NCI-H1436 (cell line): ENCODE measurements at regions not wholly inside any gene's neighbourhood (a gene's known extent, or its start where the extent isn't known, plus 50 kb on each side); places are given as distances from the start of the nearest gene placed in this dataset.

ENCODE experiments used
- DNase-seq: peaks from one replicate; lab custom pipeline; 2025; lab: John Stamatoyannopoulos, UW

- no peak for DNase-seq
Observed at GRCh38 chr6:170177772-170178560, 112.9 kb downstream of the DLL1 start.

- peak; percentile 46 for DNase-seq
Observed at GRCh38 chr6:170176898-170177771, 113.7 kb downstream of the DLL1 start.

- DNase-seq = peak; percentile 46
Observed at GRCh38 chr6:170176136-170176897, 114.6 kb downstream of the DLL1 start.

- DNase-seq = no peak
Observed at GRCh38 chr6:170175644-170176135, 115.2 kb downstream of the DLL1 start.

GRCh38 chr6:170174771-170175643, 115.9 kb downstream of the DLL1 start:
- DNase-seq = no peak

GRCh38 chr6:170174124-170174770, 116.6 kb downstream of the DLL1 start:
- DNase-seq = no peak

GRCh38 chr6:170173335-170173881, 117.5 kb downstream of the DLL1 start:
- no peak for DNase-seq

- no peak for DNase-seq
Observed at GRCh38 chr6:170172825-170173256, 118.0 kb downstream of the DLL1 start.

GRCh38 chr6:170172392-170172791, 118.5 kb downstream of the DLL1 start:
- DNase-seq = no peak

- DNase-seq = no peak
Observed at GRCh38 chr6:170167657-170168159, 123.2 kb downstream of the DLL1 start.

- no peak for DNase-seq
Observed at GRCh38 chr6:170166511-170167122, 124.3 kb downstream of the DLL1 start.

GRCh38 chr6:170165471-170166117, 125.3 kb downstream of the DLL1 start:
- no peak for DNase-seq

GRCh38 chr6:170165085-170165470, 125.8 kb downstream of the DLL1 start:
- DNase-seq = no peak

GRCh38 chr6:170164271-170164900, 126.5 kb downstream of the DLL1 start:
- DNase-seq = no peak

- DNase-seq = no peak
Observed at GRCh38 chr6:170163405-170164170, 127.3 kb downstream of the DLL1 start.

- no peak for DNase-seq
Observed at GRCh38 chr6:170162775-170163404, 128.0 kb downstream of the DLL1 start.

- DNase-seq = no peak
Observed at GRCh38 chr6:170162011-170162774, 128.7 kb downstream of the DLL1 start.
